GM18498 (cell line): ENCODE measurements at regions not wholly inside any gene's neighbourhood (a gene's known extent, or its start where the extent isn't known, plus 50 kb on each side); places are given as distances from the start of the nearest gene placed in this dataset.
"Not testable (repeated sequence)": the region's sequence is repeated elsewhere in the genome, so short reads cannot be mapped to it uniquely, and the experiment has no call there.

ENCODE experiments used
- ATAC-seq: cut with Tn5 transposase; IDR thresholded peaks from one replicate; pipeline ENCODE4 v1.9.1; 2021; ENCODE audit warnings: mild to moderate bottlenecking, moderate library complexity; ENCODE audit not compliant: unreplicated experiment

DNA sequence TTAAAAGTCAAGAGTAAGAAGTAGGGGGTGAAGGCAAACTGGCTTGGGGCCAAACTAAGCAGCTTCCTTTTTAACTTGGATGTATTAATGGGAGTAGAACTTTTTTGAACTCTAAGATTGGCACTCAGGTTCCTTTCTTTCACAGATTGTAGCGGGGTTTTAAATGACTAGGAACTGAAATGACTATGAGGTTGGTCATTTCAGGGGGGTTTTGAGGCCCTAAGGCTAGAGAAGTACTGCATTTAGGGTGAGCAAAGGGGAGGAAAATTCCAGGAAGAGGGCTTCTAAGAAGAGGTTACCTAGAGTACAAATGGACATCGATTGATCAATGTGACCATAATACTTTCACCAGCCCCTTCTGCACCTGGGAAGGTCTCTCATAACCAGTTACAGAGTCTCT lies 381.8 kb downstream of the MLLT3 start:
- ATAC-seq = no peak

DNA sequence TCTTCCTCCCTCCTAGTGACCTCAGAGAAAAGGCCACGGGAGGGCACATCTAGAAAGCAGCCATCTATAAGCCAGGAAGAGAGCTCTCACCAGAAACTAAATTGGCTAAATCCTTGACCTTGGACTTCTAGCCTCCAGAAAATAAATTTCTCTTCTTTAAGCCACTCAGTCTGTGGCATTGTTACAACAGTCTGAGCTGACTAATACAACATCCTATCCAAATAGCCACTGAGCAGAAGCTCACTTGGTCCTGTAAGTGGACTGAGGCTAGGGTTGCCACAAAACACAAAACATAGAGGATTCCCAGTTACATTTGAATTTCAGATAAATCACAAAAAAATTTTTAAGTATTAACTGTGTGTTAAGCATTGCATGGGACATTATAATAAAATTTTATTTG lies 383.4 kb downstream of the MLLT3 start:
- ATAC-seq = no peak

DNA sequence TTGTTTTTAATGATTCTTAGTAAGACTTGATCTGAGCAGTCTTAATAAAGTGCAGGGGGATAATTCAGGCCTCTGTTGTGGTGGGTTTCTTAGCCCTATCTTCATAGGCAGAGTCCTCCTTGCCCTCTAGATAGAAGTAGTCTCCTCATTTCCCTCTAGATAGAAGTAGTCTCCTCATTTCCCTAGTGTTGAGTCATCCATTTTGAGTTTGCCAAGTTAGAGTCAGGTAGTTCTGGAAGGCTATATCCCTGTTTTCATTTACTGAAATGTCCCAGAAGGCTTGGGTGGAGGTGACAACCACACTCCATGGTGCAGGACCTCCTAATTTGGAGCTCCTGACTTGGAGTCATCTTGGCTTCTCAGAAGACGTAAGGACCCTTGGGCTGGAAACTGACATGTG lies 384.6 kb downstream of the MLLT3 start:
- no peak for ATAC-seq

- ATAC-seq = no peak
Observed at GRCh38 chr9:20236676-20237075, 385.6 kb downstream of the MLLT3 start.

GRCh38 chr9:20235206-20235605 lies 387.1 kb downstream of the MLLT3 start:
- not testable (repeated sequence) for ATAC-seq

DNA sequence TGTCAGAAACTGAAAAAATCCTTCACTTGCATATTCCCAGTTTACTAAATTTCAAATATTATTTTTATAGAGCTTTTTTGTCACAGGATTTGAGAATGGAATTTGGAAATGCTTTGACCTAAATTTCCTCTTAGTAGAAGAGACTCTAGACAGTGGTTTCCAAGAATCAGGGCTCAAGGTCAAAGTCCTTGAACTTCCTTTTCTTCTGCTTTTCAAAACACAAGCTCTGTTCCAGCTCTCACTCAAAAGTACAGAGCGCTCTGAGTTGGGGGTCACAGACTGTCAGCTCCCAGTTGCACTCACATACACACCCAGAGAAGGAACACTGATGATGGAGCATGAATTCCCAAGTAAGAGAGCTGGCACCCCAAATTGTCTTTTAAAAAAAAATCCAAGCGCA lies 394.2 kb downstream of the MLLT3 start:
- no peak for ATAC-seq

- no peak for ATAC-seq
Observed at GRCh38 chr9:20227166-20227874, 395.0 kb downstream of the MLLT3 start.

DNA sequence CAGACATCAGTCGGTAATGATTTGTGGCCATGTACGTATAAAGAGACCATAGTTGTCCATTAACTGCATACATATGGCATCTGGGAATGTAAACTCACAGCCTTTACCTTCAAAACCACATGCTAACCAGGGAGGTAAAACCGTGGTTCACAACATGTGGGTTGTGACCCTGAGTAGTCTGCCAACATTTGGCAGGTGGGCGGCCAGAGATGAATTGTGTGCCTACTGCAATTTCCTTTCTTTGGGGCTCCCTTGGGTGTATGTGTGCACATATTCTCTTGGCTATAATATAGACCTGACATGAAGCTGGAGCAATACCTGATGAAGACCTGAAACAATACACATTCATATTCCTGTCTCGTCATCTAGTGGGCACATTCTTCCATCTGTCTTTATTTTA lies 396.0 kb downstream of the MLLT3 start:
- no peak for ATAC-seq

- no peak for ATAC-seq
Observed at GRCh38 chr9:20225826-20226225, 396.5 kb downstream of the MLLT3 start.

DNA sequence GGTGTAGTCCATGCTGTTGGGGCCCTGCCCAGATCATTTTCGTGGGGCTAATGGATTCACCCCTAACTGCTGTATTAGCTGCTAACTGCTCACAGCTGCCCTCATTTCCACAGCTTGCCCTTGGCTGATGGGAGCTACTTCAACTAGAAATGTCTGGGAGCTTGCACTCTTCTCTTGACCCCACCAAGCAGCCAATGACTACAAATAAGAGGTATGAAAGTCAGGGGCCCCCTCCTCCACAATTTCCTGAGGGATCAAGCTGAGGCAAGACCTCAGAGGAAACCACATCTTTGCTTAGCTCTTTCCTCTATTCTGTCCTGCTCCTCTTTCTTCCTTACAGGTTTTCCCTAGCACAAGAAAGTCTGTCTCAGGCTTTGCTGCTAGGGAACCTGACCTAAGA lies 397.5 kb downstream of the MLLT3 start:
- no peak for ATAC-seq

DNA sequence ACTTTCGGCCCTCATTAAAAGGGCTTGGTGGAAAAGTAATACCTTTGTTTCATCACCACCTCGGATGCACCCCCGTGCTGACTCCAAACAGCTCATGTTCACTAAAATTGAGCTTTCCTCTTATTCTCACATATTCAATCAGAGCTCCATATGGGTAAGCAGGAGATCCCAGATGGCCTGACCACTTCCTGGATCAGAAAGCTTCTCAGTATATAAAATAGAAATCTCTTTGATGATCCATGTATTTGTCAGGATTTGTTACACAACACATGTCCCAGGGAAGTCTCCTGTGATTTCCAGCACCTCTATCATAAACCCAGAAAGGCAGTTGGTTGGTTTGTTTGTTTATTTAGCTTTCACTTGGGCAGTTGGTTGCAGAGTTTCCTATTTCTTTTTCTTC lies 402.0 kb downstream of the MLLT3 start:
- no peak for ATAC-seq

GRCh38 chr9:20219437-20219836 lies 402.9 kb downstream of the MLLT3 start:
- no peak for ATAC-seq

DNA sequence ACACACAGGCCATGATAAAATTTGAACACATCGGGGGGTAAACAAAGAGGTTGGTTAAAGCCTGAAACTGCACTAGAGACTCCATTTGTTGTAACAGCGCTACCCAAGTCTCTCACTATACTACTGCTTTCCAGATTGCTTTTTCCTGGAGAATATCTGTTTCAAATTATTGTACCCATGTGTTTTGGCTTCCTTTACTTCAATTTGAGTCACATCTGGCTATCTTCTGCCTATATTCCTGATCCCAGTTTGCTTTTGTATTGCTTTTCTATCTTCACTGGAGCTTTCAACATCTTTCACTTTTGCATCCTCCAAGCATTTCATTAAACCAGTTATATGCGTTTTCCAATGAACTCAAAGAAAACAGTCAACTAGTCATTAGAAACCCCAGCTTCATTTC lies 404.7 kb downstream of the MLLT3 start:
- no peak for ATAC-seq

- no peak for ATAC-seq
Observed at GRCh38 chr9:20216438-20216837, 405.9 kb downstream of the MLLT3 start.

GRCh38 chr9:20215552-20215951 lies 406.7 kb downstream of the MLLT3 start:
- no peak for ATAC-seq

DNA sequence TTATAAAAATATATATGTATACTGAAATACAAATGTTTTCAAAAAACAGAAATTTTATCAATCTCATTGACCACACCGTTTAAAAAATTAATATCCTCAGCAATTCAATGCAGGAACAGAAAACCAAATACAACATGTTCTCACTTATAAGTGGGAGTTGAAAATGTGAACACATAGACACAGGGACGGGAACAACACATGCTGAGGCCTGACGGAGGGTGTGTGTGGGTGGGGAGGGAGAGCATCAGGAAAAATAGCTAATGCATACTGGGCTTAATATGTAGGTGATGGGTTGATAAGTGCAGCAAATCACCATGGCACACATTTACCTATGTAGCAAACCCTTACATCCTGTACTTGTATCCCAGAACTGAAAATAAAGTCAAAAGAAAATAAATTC lies 409.5 kb downstream of the MLLT3 start:
- no peak for ATAC-seq

DNA sequence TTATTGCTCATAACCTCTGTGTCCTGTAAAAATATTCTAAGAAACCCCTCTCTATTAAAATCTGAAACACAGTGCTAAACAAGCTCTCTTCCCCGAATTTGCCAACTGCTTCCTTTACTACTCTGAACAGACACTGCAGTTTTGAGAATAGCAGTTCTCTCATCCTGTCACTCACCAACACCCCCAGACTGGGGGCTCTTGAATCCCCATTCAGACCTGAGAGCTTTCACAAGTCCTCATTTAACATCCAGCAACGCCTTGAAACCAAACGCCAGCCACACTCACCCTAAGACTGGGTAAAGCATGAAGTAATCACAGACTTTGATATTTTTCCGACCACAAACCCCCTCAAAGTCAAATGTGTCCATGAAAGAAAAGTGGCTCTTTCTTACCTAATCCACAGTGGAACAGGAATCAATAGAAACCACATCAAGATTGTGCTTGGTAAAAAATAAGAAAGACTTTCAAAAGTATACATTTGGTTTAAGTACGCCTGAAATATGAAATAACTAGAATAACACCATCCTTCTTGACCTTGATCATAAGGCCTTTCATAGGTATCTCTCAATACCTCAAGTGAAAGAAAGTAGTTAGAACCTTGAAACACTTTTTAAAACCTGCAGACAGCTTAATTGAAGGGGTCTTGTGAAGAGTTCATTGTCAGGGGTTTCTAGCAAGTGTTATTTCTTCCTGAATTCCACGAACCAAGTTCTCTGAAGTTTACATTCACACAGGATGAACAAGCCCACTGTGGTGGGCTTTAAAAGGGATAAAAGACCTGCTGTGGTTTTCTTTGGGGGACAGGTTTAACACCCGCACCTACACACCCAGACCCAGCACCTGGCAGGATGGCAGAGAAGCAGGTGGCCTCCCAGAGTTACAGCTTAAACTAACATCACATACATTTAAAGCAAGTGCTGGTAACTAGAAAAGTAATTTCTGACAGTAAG lies 412.6 kb downstream of the MLLT3 start:
- ATAC-seq = peak; percentile 53

GRCh38 chr9:20208961-20209371 lies 413.3 kb downstream of the MLLT3 start:
- ATAC-seq = no peak

- ATAC-seq = no peak
Observed at GRCh38 chr9:20208226-20208625, 414.1 kb downstream of the MLLT3 start.

DNA sequence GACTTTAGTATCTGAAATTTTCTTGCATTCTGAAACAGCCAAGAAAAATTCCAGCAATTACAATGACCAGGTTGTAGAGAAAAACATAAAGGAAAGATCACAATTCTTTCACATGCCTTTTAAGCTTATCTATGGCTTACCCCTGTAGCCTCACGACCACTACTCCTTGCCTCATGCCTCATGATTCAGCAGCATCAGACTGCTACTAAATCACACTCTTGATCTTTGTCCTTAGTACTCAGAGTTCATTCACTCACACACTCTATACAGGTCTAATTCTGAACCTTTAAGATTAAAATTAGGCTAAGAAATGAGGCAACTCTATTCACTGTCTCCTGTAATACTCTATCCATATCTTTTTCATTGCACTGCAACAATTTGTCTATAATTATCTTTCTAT lies 415.1 kb downstream of the MLLT3 start:
- ATAC-seq = no peak

- ATAC-seq = no peak
Observed at GRCh38 chr9:20205821-20206220, 416.5 kb downstream of the MLLT3 start.

DNA sequence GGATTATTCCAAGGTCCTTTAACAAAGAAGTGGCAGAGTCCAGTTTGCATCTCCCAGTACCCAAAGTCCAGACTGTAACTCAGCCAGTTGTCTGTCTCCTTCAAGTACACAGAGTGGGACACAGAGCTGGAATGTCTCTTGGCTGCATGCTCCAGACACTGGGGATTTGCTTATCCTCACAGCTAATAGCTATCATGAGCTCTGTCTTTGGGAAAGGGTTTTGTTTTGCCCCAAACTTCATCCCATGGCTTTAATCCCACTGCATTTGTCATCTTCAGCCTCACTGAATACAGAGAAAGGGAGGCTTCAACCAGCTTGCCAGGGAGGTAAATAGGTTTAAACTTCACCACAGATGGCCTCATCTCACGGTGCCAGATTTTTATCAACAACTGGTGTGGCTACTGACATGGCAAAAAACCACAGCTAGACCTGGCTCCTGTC lies 412.2 kb upstream of the SLC24A2 start:
- no peak for ATAC-seq
